ENCODE measurements at regions not wholly inside any gene's neighbourhood (a gene's known extent, or its start where the extent isn't known, plus 50 kb on each side); places are given as distances from the start of the nearest gene placed in this dataset.

DNA sequence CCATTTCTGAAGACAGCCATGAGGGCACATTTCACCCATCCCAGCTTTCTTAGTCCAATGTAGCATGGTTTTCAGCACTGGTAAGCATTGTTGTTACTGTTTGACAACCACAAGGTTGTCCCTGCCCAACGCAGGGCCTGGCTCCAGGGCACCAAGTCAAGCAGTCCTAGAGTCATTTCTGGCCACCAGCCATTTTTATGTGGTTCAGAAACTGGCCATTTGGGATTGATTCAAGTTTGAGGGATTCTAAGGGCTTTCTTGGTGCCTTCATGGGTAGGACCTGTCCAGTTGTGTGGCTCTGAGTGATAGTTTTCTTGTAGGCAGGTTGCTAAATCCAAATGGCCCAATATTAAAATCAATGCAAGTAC lies 535.4 kb upstream of the USP24 start:
- TF ChIP-seq SPI1 (IDR thresholded peaks at IDR 0.05; ENCODE audit: borderline replicate concordance, low read depth) (no peak), POLR2AphosphoS5 (IDR thresholded peaks at IDR 0.05; ENCODE audit: low read depth) (no peak), GABPA (IDR thresholded peaks at IDR 0.05; ENCODE audit: low read depth) (no peak)
- TF ChIP-seq, protein P1, sequence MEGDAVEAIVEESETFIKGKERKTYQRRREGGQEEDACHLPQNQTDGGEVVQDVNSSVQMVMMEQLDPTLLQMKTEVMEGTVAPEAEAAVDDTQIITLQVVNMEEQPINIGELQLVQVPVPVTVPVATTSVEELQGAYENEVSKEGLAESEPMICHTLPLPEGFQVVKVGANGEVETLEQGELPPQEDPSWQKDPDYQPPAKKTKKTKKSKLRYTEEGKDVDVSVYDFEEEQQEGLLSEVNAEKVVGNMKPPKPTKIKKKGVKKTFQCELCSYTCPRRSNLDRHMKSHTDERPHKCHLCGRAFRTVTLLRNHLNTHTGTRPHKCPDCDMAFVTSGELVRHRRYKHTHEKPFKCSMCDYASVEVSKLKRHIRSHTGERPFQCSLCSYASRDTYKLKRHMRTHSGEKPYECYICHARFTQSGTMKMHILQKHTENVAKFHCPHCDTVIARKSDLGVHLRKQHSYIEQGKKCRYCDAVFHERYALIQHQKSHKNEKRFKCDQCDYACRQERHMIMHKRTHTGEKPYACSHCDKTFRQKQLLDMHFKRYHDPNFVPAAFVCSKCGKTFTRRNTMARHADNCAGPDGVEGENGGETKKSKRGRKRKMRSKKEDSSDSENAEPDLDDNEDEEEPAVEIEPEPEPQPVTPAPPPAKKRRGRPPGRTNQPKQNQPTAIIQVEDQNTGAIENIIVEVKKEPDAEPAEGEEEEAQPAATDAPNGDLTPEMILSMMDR (IDR thresholded peaks at IDR 0.05; ENCODE audit: insufficient read depth, low read length): no peak
- TF ChIP-seq, protein P2, sequence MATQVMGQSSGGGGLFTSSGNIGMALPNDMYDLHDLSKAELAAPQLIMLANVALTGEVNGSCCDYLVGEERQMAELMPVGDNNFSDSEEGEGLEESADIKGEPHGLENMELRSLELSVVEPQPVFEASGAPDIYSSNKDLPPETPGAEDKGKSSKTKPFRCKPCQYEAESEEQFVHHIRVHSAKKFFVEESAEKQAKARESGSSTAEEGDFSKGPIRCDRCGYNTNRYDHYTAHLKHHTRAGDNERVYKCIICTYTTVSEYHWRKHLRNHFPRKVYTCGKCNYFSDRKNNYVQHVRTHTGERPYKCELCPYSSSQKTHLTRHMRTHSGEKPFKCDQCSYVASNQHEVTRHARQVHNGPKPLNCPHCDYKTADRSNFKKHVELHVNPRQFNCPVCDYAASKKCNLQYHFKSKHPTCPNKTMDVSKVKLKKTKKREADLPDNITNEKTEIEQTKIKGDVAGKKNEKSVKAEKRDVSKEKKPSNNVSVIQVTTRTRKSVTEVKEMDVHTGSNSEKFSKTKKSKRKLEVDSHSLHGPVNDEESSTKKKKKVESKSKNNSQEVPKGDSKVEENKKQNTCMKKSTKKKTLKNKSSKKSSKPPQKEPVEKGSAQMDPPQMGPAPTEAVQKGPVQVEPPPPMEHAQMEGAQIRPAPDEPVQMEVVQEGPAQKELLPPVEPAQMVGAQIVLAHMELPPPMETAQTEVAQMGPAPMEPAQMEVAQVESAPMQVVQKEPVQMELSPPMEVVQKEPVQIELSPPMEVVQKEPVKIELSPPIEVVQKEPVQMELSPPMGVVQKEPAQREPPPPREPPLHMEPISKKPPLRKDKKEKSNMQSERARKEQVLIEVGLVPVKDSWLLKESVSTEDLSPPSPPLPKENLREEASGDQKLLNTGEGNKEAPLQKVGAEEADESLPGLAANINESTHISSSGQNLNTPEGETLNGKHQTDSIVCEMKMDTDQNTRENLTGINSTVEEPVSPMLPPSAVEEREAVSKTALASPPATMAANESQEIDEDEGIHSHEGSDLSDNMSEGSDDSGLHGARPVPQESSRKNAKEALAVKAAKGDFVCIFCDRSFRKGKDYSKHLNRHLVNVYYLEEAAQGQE (IDR thresholded peaks at IDR 0.05; ENCODE audit: insufficient replicate concordance, low read depth): no peak
- Histone ChIP-seq H3K4me3 (replicated peaks; ENCODE audit: insufficient read depth, low read length) (no peak overlapping the region), H3K27ac (replicated peaks) (no peak overlapping the region), H3K27me3 (ENCODE audit: insufficient read depth, poor library complexity, severe bottlenecking) (peaks cover 3% of the 10 kb centered on the region)
- DNase-seq (ENCODE audit: low read depth in 1 of 2, low spot score in 1 of 2): no peak

DNA sequence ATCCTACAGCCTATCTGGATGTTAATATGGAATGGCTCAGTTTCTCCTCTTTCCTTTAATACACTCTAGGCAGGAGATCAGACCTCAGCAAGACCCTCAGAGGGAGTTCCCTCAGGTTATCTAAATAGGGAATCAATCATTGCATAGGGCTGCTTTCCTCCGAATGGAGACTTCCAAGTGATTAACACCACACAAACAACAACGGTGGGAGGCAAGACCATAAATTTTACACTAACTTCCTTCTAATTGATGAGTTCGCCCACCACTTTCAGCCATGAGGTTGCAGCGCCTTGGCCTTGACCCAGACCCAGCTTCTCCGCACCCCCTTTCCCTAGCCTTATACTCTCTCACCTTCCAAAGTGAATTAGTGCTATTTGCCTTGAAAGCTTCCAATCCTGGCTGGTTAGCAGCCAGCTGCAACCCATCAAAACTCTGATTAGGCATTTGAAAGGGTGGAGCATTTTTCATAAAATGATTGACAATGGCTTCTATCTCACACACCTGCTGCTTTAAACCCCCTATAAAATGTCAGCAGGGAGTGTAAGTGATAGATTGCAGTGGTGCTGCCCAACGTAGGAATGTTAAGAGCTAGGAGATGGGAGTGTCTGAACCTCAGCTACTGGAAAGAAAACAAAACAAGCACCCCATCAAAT lies 534.9 kb upstream of the USP24 start:
- Histone ChIP-seq H3K27ac (replicated peaks) (no peak overlapping the region), H3K4me3 (replicated peaks; ENCODE audit: insufficient read depth, low read length) (no peak overlapping the region), H3K27me3 (ENCODE audit: insufficient read depth, poor library complexity, severe bottlenecking) (peaks cover 2% of the 10 kb centered on the region)
- no peak for DNase-seq (ENCODE audit: low read depth in 1 of 2, low spot score in 1 of 2)
- no peak for TF ChIP-seq POLR2AphosphoS5 (IDR thresholded peaks at IDR 0.05; ENCODE audit: low read depth)
- TF ChIP-seq GABPA (IDR thresholded peaks at IDR 0.05; ENCODE audit: low read depth): no peak
- TF ChIP-seq SPI1 (IDR thresholded peaks at IDR 0.05; ENCODE audit: borderline replicate concordance, low read depth): no peak
- TF ChIP-seq, protein P1 (IDR thresholded peaks at IDR 0.05; ENCODE audit: insufficient read depth, low read length): no peak
- TF ChIP-seq, protein P2 (IDR thresholded peaks at IDR 0.05; ENCODE audit: insufficient replicate concordance, low read depth): no peak

DNA sequence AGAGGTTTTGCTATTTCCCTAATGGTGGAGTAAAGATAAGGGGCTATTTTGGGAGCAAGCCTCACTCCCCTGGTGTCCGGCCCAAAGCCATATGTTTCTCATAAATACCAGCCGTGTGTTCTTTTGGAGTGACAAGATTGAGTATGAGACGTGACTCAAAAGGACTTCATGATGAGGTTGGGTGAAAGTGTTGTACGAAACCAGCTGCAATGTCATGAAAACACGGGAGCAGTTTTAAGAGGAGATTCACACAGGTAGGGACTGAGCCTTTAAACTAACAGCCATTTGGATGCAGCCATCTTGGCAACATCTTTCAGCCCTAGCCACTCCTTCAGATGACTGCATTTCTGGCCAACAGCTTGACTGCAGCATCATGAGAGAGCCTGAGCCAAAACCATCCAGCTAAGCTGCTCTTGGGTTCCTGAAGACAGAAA lies 532.3 kb upstream of the USP24 start:
- no peaks in the 10 kb centered on the region for H3K27me3 ChIP-seq (ENCODE audit: insufficient read depth, poor library complexity, severe bottlenecking)
- DNase-seq (ENCODE audit: low read depth in 1 of 2, low spot score in 1 of 2): no peak
- no peak overlapping the region for H3K4me3 ChIP-seq (replicated peaks; ENCODE audit: insufficient read depth, low read length)
- TF ChIP-seq, protein P1 (IDR thresholded peaks at IDR 0.05; ENCODE audit: insufficient read depth, low read length): no peak
- TF ChIP-seq SPI1 (IDR thresholded peaks at IDR 0.05; ENCODE audit: borderline replicate concordance, low read depth) (no peak), POLR2AphosphoS5 (IDR thresholded peaks at IDR 0.05; ENCODE audit: low read depth) (no peak), GABPA (IDR thresholded peaks at IDR 0.05; ENCODE audit: low read depth) (no peak)
- TF ChIP-seq, protein P2 (IDR thresholded peaks at IDR 0.05; ENCODE audit: insufficient replicate concordance, low read depth): no peak
- no peak overlapping the region for H3K27ac ChIP-seq (replicated peaks)
